GM19043 (cell line): ENCODE measurements at regions not wholly inside any gene's neighbourhood (a gene's known extent, or its start where the extent isn't known, plus 50 kb on each side); places are given as distances from the start of the nearest gene placed in this dataset.

Experiments
- ATAC-seq: cut with Tn5 transposase; IDR thresholded peaks from one replicate; pipeline ENCODE4 v1.9.1; 2021; ENCODE audit warnings: low read depth; ENCODE audit not compliant: unreplicated experiment

DNA sequence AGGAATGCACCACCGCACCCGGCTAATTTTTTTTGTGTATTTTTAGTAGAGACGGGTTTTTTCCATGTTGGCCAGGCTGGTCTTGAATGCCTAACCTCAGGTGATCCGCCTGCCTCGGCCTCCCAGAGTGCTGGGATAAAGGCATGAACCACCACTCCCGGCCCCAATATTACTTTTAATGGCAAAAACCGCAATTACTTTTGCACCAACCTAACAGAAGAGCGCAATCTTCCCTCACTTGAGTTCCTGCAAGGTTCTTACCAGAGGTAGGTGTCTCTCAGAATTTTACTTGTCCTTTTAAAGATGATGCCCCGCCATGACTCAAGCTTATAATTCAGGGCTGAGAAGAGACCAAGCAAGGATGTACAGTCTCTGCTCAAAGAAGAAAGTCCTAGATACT is 1774.1 kb upstream of the PCDH20 start:
- ATAC-seq = no peak

DNA sequence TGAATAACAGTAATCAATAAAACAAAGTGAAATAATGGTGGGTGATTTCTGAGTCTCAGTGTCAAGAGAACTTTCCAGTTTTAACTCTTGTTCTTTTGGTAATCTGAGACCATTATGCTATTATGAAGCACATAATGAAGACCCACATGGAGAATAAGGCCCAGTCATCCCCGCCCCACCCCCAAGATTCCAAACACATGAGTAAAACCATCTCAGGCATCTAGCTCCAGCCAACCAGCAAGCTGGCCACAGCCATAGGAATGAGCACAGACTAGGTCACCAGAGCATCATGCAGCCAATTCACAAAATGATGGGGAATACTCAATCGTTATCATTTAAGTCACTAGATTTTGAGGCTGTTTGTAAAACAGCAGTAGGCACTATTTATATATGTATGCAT is 1769.0 kb upstream of the PCDH20 start:
- ATAC-seq = no peak

DNA sequence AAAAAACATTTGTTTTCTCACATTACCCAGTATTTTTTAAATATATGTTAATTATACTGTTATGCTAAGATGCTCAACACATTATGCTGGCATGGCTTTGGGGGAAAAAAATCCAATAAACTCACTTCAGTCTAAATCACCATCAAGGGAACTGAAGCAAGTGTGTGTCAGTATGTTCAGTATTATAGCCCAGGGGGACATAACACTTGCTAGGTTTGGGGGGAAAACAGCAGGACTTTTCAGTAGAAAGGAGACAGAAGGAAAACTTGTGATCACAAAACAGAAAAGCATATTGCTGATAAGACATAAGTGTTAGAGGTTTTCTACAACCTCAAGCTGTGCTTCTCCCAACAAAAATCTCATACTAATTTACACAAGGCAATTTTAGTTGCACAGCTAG is 1759.9 kb upstream of the PCDH20 start:
- no peak for ATAC-seq

DNA sequence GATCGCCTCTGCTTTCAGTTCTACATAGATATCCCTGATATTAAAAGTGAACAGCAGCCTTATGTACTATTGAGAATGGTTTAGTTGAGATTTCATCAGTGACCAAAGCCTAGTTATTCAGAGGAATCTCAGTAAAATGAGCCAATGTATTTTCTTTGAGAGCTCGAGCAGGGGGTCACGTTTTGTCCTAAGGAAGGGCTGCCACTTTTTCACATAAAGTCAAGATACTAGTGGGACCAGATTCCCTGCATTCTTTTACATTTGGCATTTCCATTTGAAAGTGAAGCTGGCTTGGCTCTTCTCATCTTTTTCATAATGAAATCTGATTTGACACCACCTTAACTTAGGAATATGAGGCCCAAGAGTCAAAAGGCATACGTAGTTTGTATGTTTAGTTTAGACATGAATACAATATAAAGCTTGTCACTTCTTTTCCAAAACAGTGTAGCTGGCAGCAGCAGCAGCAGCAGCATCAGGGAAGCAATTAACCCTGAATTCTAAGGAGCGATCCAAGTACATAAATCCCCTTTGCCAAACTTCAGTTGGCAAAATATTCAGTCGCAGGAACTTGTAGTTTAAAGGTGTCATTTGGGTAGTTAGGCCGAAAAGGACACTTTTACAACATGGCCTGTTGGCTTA is 1752.2 kb upstream of the PCDH20 start:
- ATAC-seq = no peak

GRCh38 chr13:63166345-63166744 is 1750.7 kb upstream of the PCDH20 start:
- ATAC-seq = no peak

DNA sequence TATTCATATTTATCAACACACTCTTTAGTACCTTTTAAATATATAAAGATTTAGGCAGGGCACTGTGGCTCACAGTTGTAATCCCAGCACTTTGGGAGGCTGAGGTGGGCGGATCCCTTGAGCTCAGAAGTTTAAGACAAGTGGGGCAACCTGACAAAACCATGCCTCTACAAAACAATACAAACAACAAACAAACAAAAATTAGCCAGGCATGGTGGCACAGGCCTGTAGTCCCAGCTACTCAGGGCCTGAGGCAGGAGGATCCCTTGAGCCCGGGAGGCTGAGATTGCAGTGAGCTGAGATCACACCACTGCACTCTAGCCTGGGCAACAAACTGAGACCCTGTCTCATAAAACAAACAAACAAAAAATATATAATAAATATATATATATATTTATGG is 1748.3 kb upstream of the PCDH20 start:
- no peak for ATAC-seq

DNA sequence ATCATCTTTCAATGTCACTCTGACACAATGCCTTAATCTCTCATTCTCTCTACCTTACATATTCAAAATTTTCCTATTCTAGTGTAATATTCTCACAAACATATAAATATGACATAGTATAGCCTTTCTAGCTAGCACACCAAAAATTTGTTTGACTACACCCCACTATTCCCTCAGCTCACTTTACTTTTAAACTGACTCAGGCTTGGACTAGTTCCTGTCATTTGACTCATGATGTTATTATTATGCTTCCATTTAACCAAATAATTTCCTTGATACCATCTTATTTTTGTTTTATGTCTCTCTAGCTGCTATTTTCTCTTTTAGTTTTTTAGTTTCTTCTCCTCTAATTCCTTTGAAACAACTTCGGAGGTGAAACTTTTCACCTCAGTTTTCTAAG is 1745.6 kb upstream of the PCDH20 start:
- no peak for ATAC-seq

DNA sequence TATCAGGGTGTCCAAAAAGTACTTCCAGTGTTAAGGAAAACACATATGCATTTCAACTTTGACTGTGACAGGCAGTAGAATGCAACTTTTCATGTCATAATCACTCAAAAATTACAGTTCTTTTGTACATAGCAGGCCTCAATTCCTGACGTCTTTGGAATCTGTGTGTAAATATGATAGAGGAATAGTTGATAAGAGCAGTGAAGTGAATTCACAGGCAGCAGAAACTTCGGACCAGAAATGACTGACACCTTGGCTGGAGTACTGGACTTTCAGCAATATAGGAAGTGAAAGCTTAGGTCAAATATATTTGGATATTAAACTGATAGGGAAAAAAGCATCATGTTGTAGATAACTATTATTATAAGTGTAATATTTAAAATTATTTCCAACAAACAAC is 1741.2 kb upstream of the PCDH20 start:
- no peak for ATAC-seq

DNA sequence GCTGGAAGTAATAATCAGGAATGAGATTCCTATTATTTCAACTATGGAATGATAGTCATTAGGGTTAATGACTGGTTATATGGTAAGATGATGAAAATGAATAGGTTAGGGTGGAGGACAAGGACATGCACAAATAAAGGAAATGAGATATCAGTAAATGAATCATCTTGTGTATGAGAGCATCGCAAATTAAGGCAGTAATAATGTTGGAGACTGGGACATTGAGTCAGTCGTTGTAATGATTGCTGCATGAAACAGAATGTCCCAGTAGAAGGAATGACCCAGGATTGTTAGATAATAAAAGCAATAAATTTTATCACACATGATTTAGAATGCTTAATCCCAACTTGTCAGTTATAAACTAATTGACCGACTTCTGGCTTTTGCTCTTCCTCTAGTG is 1733.7 kb upstream of the PCDH20 start:
- ATAC-seq = no peak

GRCh38 chr13:63139277-63139676 is 1723.6 kb upstream of the PCDH20 start:
- no peak for ATAC-seq

DNA sequence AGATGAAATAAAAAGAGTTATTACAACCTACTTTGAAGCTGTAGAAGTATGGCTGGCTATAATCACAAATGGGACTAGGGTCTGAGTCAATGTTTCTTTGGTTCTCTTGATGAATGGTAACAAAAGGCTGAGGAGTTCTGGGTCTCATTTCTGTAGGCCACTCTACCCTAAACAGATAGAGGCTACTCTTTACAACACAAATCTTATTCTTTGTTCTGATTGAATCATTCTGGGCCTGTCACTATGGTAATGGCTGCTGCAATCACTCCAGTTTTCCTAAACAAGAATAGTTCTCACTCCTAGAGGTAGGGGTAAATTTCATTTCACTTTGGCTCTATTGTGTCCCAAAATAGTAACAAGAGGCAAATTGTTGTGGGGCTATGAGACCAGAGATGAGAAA is 1714.3 kb upstream of the PCDH20 start:
- no peak for ATAC-seq

DNA sequence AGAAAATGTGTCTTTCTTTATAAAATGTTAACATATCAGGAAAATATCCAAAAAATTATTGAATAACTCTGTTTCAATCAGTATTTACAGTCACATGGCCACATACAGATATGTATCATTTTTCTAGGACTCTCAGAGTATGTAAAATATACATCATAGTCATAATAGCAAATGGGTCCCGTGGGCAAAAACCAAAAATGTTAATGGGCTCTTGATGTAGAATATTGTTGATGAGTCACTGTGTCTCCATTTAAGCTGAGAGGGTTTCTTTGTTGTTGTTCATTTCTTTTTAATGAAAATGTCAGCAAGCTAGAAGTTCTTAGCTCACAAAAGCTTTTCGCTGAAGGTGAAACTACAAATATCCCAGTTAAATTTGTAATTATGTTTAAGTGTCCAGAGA is 1713.1 kb upstream of the PCDH20 start:
- ATAC-seq = no peak

GRCh38 chr13:63124863-63125262 is 1709.2 kb upstream of the PCDH20 start:
- ATAC-seq = no peak

DNA sequence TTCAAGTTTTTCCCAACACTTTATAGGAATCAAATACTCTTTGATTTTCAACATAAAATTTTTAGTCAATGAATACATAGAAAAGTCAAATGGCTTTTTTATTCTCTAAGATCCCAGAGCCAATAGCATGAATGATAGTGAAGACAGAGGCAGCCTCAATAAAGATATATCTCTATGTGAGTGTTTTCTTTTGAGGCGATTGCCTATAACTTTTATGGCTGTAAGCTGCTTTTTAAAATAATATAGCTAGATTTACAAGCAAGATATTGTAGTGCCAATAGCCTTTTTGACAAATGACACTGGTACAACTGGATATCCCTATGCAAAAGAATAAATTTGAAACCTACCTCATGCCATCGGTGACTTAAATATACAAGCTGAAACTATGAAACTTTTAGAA is 1705.2 kb upstream of the PCDH20 start:
- no peak for ATAC-seq

GRCh38 chr13:63117710-63118109 is 1702.1 kb upstream of the PCDH20 start:
- no peak for ATAC-seq

DNA sequence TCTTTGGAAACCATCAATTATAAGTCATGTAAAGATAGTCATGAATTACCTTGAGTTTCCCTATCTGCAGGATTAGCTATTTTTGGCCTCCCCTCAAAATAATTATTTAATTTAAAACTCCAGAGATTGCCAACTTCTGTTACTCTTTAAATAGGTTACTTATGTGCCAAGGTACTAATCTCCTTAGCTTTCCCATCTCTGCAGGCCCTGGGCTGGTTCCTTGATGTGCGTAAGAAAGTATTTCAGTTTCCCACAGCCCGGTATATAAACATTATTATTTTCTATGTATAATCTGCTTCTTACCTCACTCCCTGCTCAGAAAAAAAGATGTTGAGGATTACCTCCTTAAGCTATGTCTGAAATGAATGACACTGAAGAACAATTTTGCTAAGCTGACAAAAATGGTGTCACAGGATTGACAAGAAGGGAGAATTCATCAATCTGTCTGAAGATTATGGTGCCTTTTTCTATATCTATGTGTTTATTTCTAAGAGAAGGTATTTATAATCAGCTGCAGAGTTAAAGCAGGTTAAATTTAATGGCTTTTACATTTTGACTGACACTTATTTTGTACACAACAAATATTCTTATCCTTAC is 1697.2 kb upstream of the PCDH20 start:
- no peak for ATAC-seq

GRCh38 chr13:63110466-63110865 is 1694.8 kb upstream of the PCDH20 start:
- no peak for ATAC-seq

DNA sequence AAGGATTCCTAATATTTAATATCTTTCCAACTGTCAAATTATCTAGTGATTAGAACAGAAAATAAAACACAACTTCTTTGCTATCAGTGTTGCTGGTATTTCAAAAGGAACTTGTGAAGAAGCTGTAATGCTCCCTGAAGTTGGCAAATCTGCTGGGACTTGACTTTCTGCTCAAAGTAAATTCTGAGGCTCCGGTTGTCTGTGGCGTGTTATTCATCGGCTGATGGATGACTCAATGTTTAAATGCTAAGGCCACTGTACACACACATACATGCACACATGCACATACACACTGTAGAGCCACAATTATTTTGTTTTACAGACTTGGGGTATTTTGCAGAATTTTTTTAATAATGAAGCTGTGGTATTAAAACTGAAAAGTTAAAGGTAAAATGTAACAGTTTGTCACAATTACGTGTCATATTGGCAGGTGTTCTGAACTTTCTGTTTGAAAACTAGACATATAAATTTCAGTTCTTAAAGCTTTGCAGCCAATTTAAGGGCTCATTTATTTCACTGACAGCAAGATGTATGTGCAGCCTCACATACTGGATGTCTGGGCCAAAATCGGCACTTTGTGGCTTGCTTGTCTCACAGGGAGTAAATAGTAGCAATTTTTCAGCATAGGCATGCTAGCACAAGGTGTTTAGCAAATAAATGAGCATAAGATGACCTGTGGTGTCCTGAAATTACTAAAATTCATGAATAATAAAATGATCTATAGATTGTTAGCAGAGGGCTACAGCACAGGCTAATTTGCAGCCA is 1691.7 kb upstream of the PCDH20 start:
- no peak for ATAC-seq

DNA sequence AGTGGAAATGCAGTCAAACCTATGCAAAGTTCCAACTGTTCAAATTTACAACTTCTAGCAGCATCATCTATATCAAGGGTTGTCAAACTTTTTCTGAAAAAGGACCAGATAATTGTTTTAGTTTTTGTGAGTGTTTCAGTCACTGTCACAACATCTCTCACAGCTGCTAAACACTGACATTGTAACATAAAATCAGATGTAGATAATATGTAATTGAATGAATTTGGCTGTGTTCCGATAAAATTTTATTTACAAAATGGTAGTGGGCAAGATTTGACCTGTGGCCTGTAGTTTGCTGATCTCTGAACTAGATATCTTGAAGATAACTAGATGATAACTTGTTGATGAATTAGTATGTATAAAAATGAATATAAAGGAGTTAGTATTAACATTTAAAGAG is 1679.1 kb upstream of the PCDH20 start:
- no peak for ATAC-seq

- ATAC-seq = no peak
Observed at GRCh38 chr13:63093907-63094469, 1678.3 kb upstream of the PCDH20 start.

GRCh38 chr13:63092456-63092855 is 1676.8 kb upstream of the PCDH20 start:
- no peak for ATAC-seq

GRCh38 chr13:63090524-63090923 is 1674.9 kb upstream of the PCDH20 start:
- ATAC-seq = no peak
